Neural cell (in vitro differentiated cells): ENCODE measurements at regions not wholly inside any gene's neighbourhood (a gene's known extent, or its start where the extent isn't known, plus 50 kb on each side); places are given as distances from the start of the nearest gene placed in this dataset.

ENCODE experiments used
- H2AFZ ChIP-seq: fragments of 200-600, 300-800 bp; sonication (generic), shearing (Covaris generic); 2 replicates; pipeline ENCODE4 v1.6.0; 2014; ENCODE audit warnings: low read depth, mild to moderate bottlenecking, antibody characterized with exemption, low read length, moderate library complexity
- H3F3A ChIP-seq: fragments of 200-600 bp; shearing (Covaris generic); 2 replicates; pipeline ENCODE4 v1.6.1; 2016; ENCODE audit warnings: mild to moderate bottlenecking, moderate library complexity, mixed read lengths, antibody characterized with exemption, low read length; ENCODE audit not compliant: insufficient read depth, poor library complexity, severe bottlenecking
- H3K27ac ChIP-seq: fragments of 200-600, 300-800 bp; sonication (generic), shearing (Covaris generic); 2 replicates; pipeline ENCODE4 v1.5.1; 2014; ENCODE audit warnings: mild to moderate bottlenecking, low read length, moderate library complexity
- H3K27me3 ChIP-seq: fragments of 300-800, 200-600 bp; sonication (generic), shearing (Covaris generic); 2 replicates; pipeline ENCODE4 v1.6.0; 2014; ENCODE audit warnings: mild to moderate bottlenecking, low read depth, low read length, moderate library complexity; ENCODE audit not compliant: insufficient read depth
- H3K36me3 ChIP-seq: fragments of 300-800, 200-600 bp; sonication (generic), shearing (Covaris generic); 2 replicates; pipeline ENCODE4 v1.5.1; 2014; ENCODE audit warnings: mild to moderate bottlenecking, antibody characterized with exemption, low read length, moderate library complexity; ENCODE audit not compliant: insufficient read depth
- H3K4me2 ChIP-seq: fragments of 300-800, 200-600 bp; sonication (generic), shearing (Covaris generic); 2 replicates; pipeline ENCODE4 v1.6.0; 2014; ENCODE audit warnings: mild to moderate bottlenecking, low read length
- H3K4me3 ChIP-seq: fragments of 300-800, 200-600 bp; sonication (generic), shearing (Covaris generic); 2 replicates; pipeline ENCODE4 v1.5.1; 2014; ENCODE audit warnings: mild to moderate bottlenecking, low read length, moderate library complexity
- H3K79me2 ChIP-seq: fragments of 200-600 bp; shearing (Covaris generic); replicated peaks from 2 replicates; pipeline ENCODE4 v1.6.0; 2014; ENCODE audit warnings: mild to moderate bottlenecking, low read length, moderate library complexity; ENCODE audit not compliant: insufficient read depth
- H3K9ac ChIP-seq: fragments of 300-800, 200-600 bp; sonication (generic), shearing (Covaris generic); 2 replicates; pipeline ENCODE4 v1.6.1; 2016; ENCODE audit warnings: mild to moderate bottlenecking, low read length, mixed read lengths
- H3K9me2 ChIP-seq: fragments of 200-600 bp; shearing (Covaris generic); 2 replicates; pipeline ENCODE4 v1.6.1; 2016; ENCODE audit warnings: mild to moderate bottlenecking, low read length, mixed read lengths; ENCODE audit not compliant: insufficient read depth
- H3K9me3 ChIP-seq: fragments of 200-600, 300-800 bp; sonication (generic), shearing (Covaris generic); 2 replicates; pipeline ENCODE4 v1.6.1; 2016; ENCODE audit warnings: mild to moderate bottlenecking, mixed run types, low read length, moderate library complexity, mixed read lengths
- H4K20me1 ChIP-seq: fragments of 200-600 bp; shearing (Covaris generic); 2 replicates; pipeline ENCODE4 v1.6.1; 2016; ENCODE audit warnings: mild to moderate bottlenecking, mixed run types; ENCODE audit not compliant: insufficient read depth
- EP300 ChIP-seq: fragments of 450-650 bp; conservative IDR thresholded peaks from 2 replicates; pipeline ENCODE4 v1.6.1; 2014; ENCODE audit warnings: antibody characterized with exemption, mild to moderate bottlenecking, moderate library complexity; ENCODE audit not compliant: poor library complexity, severe bottlenecking
- EZH2 ChIP-seq: fragments of 200-600, 300-800 bp; shearing (Covaris generic), sonication (generic); IDR thresholded peaks from 2 replicates; pipeline ENCODE4 v1.6.1; 2014; ENCODE audit warnings: antibody characterized with exemption, low read length, borderline replicate concordance, mild to moderate bottlenecking; ENCODE audit not compliant: insufficient read depth, poor library complexity, severe bottlenecking
- MXI1 ChIP-seq: fragments of 450-650 bp; conservative IDR thresholded peaks from 2 replicates; pipeline ENCODE4 v1.6.1; 2014; ENCODE audit warnings: antibody characterized with exemption, mild to moderate bottlenecking; ENCODE audit not compliant: poor library complexity, severe bottlenecking
- POLR2AphosphoS5 ChIP-seq: IDR thresholded peaks from 2 replicates; pipeline ENCODE4 v1.6.1; 2012
- RAD21 ChIP-seq: fragments of 450-650 bp; conservative IDR thresholded peaks from 2 replicates; pipeline ENCODE4 v1.6.1; 2014; ENCODE audit warnings: antibody characterized with exemption, mild to moderate bottlenecking, moderate library complexity
- REST ChIP-seq: IDR thresholded peaks from 2 replicates; pipeline ENCODE4 v1.6.1; 2012; ENCODE audit warnings: borderline replicate concordance
- SMC3 ChIP-seq: fragments of 450-650 bp; conservative IDR thresholded peaks from 2 replicates; pipeline ENCODE4 v1.6.1; 2014; ENCODE audit warnings: antibody characterized with exemption, mild to moderate bottlenecking, moderate library complexity; ENCODE audit not compliant: poor library complexity
- TAF1 ChIP-seq: IDR thresholded peaks from 2 replicates; pipeline ENCODE4 v1.6.1; 2012; ENCODE audit warnings: low read depth
- TF ChIP-seq, protein P1 (sequence below): fragments of 450-650 bp; IDR thresholded peaks from 2 replicates; pipeline ENCODE4 v1.5.1; 2014; ENCODE audit warnings: antibody characterized with exemption, mild to moderate bottlenecking, moderate library complexity; ENCODE audit not compliant: poor library complexity, severe bottlenecking

DNA sequence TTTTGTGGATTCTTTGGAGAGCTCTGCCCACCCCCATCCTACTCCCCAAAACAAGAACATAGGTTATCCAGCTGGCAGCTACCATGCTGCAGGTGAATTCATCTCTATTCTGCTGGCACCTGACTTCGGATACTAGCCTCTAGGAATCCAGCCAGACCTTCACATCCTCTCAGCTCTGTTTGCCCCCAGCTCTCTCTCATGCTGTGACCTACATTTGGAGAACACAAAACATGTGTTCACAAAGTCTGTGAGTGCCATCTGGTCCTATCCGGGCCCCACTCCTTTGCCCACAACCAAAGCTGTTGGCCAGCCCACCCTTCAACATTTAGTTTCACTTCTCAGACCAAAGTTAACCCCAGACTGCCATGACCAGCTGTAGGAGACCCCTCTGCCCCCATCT lies 89.4 kb upstream of the C3orf80 start:
- H3K4me3 ChIP-seq = no peak overlapping the region
- no peaks in the 10 kb centered on the region for H3K9me3 ChIP-seq
- H3K27ac ChIP-seq = no peak overlapping the region
- no peaks in the 10 kb centered on the region for H3K79me2 ChIP-seq
- H4K20me1 ChIP-seq = no peaks in the 10 kb centered on the region
- no peaks in the 10 kb centered on the region for H3K36me3 ChIP-seq
- no peak overlapping the region for H3K9ac ChIP-seq
- H3F3A ChIP-seq = no peaks in the 10 kb centered on the region
- TF ChIP-seq MXI1 (no peak), EP300 (no peak), RAD21 (no peak), EZH2 (no peak)
- no peaks in the 10 kb centered on the region for H3K9me2 ChIP-seq
- no peak overlapping the region for H2AFZ ChIP-seq
- no peaks in the 10 kb centered on the region for H3K27me3 ChIP-seq
- H3K4me2 ChIP-seq = no peak overlapping the region

DNA sequence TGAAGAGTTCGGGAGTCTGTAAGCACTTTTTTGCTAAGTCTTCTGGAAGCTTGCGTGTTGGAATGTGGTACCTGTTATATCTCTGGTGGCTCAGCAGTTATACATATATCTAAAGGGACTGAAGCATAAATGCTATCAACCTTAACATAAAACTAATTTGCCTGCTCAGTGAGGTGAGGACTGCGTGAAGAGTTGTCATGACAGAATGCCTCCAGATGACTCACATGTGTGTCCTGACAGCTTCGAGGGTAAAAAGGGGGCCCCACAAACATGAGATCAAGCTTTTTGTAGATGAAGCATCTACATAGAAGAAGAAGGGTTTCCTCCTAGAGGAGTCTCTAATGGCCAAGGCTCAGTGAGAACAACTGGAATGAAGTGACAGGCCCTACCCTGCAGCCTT lies 88.8 kb upstream of the C3orf80 start:
- H3K4me2 ChIP-seq = no peak overlapping the region
- H2AFZ ChIP-seq = no peak overlapping the region
- no peaks in the 10 kb centered on the region for H3K9me2 ChIP-seq
- no peaks in the 10 kb centered on the region for H3K36me3 ChIP-seq
- no peaks in the 10 kb centered on the region for H3K9me3 ChIP-seq
- H3K27me3 ChIP-seq = no peaks in the 10 kb centered on the region
- no peak overlapping the region for H3K4me3 ChIP-seq
- TF ChIP-seq, protein P1, sequence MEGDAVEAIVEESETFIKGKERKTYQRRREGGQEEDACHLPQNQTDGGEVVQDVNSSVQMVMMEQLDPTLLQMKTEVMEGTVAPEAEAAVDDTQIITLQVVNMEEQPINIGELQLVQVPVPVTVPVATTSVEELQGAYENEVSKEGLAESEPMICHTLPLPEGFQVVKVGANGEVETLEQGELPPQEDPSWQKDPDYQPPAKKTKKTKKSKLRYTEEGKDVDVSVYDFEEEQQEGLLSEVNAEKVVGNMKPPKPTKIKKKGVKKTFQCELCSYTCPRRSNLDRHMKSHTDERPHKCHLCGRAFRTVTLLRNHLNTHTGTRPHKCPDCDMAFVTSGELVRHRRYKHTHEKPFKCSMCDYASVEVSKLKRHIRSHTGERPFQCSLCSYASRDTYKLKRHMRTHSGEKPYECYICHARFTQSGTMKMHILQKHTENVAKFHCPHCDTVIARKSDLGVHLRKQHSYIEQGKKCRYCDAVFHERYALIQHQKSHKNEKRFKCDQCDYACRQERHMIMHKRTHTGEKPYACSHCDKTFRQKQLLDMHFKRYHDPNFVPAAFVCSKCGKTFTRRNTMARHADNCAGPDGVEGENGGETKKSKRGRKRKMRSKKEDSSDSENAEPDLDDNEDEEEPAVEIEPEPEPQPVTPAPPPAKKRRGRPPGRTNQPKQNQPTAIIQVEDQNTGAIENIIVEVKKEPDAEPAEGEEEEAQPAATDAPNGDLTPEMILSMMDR = no peak
- no peak for TF ChIP-seq TAF1
- no peak for TF ChIP-seq REST
- TF ChIP-seq POLR2AphosphoS5 = no peak
- TF ChIP-seq EZH2 = no peak
- no peak for TF ChIP-seq SMC3
- no peak for TF ChIP-seq EP300
- no peak for TF ChIP-seq MXI1
- no peak for TF ChIP-seq RAD21
- no peaks in the 10 kb centered on the region for H3K79me2 ChIP-seq
- H3K9ac ChIP-seq = no peak overlapping the region
- no peaks in the 10 kb centered on the region for H3F3A ChIP-seq
- no peak overlapping the region for H3K27ac ChIP-seq
- no peaks in the 10 kb centered on the region for H4K20me1 ChIP-seq

DNA sequence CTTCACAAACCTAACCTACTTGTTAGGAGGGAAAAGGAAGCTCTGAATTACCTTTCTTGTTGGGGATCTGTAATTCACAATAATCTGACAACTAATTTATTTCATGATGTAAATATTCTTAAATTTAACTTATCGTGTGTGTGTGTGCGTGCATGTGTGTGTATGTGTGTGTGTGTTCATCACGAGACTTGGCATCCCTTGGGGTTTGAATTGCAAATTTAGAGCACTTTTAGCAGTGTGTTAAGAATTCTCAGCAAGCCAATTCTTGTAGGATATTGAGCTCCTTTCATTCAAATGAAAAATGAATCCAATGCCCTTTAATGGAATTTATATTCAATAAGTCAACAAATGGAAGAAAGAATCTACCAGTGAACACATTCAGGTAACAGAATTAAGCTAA lies 85.9 kb upstream of the C3orf80 start:
- Histone ChIP-seq H3K9ac (no peak overlapping the region), H3K9me3 (peaks cover 5% of the 10 kb centered on the region), H4K20me1 (no peaks in the 10 kb centered on the region)

More for the DNA sequence above, 85.9 kb upstream of the C3orf80 start:
- H3K4me2 ChIP-seq = no peak overlapping the region
- H3K9me2 ChIP-seq = no peaks in the 10 kb centered on the region
- H3K27ac ChIP-seq = no peak overlapping the region
- no peaks in the 10 kb centered on the region for H3K79me2 ChIP-seq
- no peak overlapping the region for H3K4me3 ChIP-seq
- TF ChIP-seq EP300 (no peak), MXI1 (no peak), POLR2AphosphoS5 (no peak), EZH2 (no peak), TAF1 (no peak), SMC3 (no peak), REST (no peak), RAD21 (no peak)
- TF ChIP-seq, protein P1 = no peak
- no peaks in the 10 kb centered on the region for H3F3A ChIP-seq
- H2AFZ ChIP-seq = no peak overlapping the region
- H3K27me3 ChIP-seq = no peaks in the 10 kb centered on the region
- no peaks in the 10 kb centered on the region for H3K36me3 ChIP-seq
